Fibroblast of lung (primary cell): ENCODE measurements at regions not wholly inside any gene's neighbourhood (a gene's known extent, or its start where the extent isn't known, plus 50 kb on each side); places are given as distances from the start of the nearest gene placed in this dataset.
"Not testable (repeated sequence)": the region's sequence is repeated elsewhere in the genome, so short reads cannot be mapped to it uniquely, and the experiment has no call there.

Experiments
- DNase-seq, 2 donors: peaks; one replicate each; pipeline versions ENCODE4 v3.0.0 to v3.0.0-alpha.2; 2010; ENCODE audit warnings: low read depth in 2 of 2
- H2AFZ ChIP-seq: 2 replicates; pipeline ENCODE4 v1.5.1; 2012; ENCODE audit warnings: low read length, control low read depth, inconsistent platforms
- H3K27ac ChIP-seq: 2 replicates; pipeline ENCODE4 v1.5.1; 2011; ENCODE audit warnings: low read length, control low read depth; ENCODE audit not compliant: insufficient read depth
- H3K27me3 ChIP-seq: 2 replicates; pipeline ENCODE4 v1.5.1; 2011; ENCODE audit warnings: mild to moderate bottlenecking, low read length; ENCODE audit not compliant: control insufficient read depth, insufficient read depth
- H3K36me3 ChIP-seq: 2 replicates; pipeline ENCODE4 v1.5.1; 2011; ENCODE audit warnings: low read length; ENCODE audit not compliant: control insufficient read depth, insufficient read depth
- H3K4me1 ChIP-seq: 2 replicates; pipeline ENCODE4 v1.5.1; 2011; ENCODE audit warnings: low read length; ENCODE audit not compliant: control insufficient read depth, insufficient read depth; ENCODE audit errors: extremely low read depth
- H3K4me2 ChIP-seq: 2 replicates; pipeline ENCODE4 v1.5.1; 2011; ENCODE audit warnings: low read length, control low read depth; ENCODE audit not compliant: insufficient read depth; ENCODE audit errors: extremely low read depth
- H3K4me3 ChIP-seq, 4 experiments: fragments of 200-600 bp in 1 of 4; sonication (generic) in 1 of 4; replicated peaks in 1 of 4; 2 replicates each; pipeline ENCODE4 v1.5.1; 2011 to 2016; ENCODE audit warnings: low read length in 4 of 4, low read depth in 3 of 4, mild to moderate bottlenecking in 3 of 4, control low read depth in 2 of 4, inconsistent platforms in 1 of 4, mixed read lengths in 1 of 4; ENCODE audit not compliant: insufficient read depth in 1 of 4; ENCODE audit errors: control extremely low read depth in 1 of 4
- H3K79me2 ChIP-seq: 2 replicates; pipeline ENCODE4 v1.5.1; 2012; ENCODE audit warnings: mild to moderate bottlenecking, low read length, inconsistent platforms; ENCODE audit not compliant: control insufficient read depth, insufficient read depth
- H3K9ac ChIP-seq: 2 replicates; pipeline ENCODE4 v1.5.1; 2011; ENCODE audit warnings: mild to moderate bottlenecking, low read length, control low read depth; ENCODE audit not compliant: insufficient read depth
- H3K9me3 ChIP-seq: 2 replicates; pipeline ENCODE4 v1.5.1; 2012; ENCODE audit warnings: low read depth, low read length; ENCODE audit not compliant: control insufficient read depth, insufficient read depth
- H4K20me1 ChIP-seq: 2 replicates; pipeline ENCODE4 v1.5.1; 2011; ENCODE audit warnings: low read length; ENCODE audit not compliant: control insufficient read depth, insufficient read depth; ENCODE audit errors: extremely low read depth
- CTCF ChIP-seq, 2 donors: IDR thresholded peaks in 1 of 2; conservative IDR thresholded peaks in 1 of 2; 1 replicate in 1 of 2; 2 replicates in 1 of 2; pipeline ENCODE4 v1.5.1; 2011 to 2012; ENCODE audit warnings: low read length in 2 of 2, control low read depth in 1 of 2, inconsistent platforms in 1 of 2, low read depth in 1 of 2, mild to moderate bottlenecking in 1 of 2
- EZH2 ChIP-seq: IDR thresholded peaks from 2 replicates; pipeline ENCODE4 v1.5.1; 2012; ENCODE audit warnings: low read length, control low read depth, mild to moderate bottlenecking; ENCODE audit errors: missing control alignments

GRCh38 chr6:114874410-114874809, 531.6 kb upstream of the HS3ST5 start:
- Histone ChIP-seq H3K9ac (no peak overlapping the region), H3K36me3 (no peaks in the 10 kb centered on the region), H3K4me3 (no peak overlapping the region), H3K27ac (no peak overlapping the region), H4K20me1 (no peaks in the 10 kb centered on the region), H3K4me2 (no peak overlapping the region), H3K9me3 (no peaks in the 10 kb centered on the region), H2AFZ (no peak overlapping the region), H3K27me3 (no peaks in the 10 kb centered on the region), H3K79me2 (no peaks in the 10 kb centered on the region), H3K4me1 (no peaks in the 10 kb centered on the region)
- no peak for TF ChIP-seq EZH2
- TF ChIP-seq CTCF (conservative IDR thresholded peaks at IDR 0.05 in 1 of 2, IDR thresholded peaks at IDR 0.05 in 1 of 2; ENCODE audit: low read depth in 1 of 2, low read length in 2 of 2), result no peak
- DNase-seq, result no peak

GRCh38 chr6:114865506-114865905, 522.7 kb upstream of the HS3ST5 start:
- not testable (repeated sequence) for H3K27ac ChIP-seq, H3K79me2 ChIP-seq, H3K4me3 ChIP-seq, H2AFZ ChIP-seq, H3K4me1 ChIP-seq, H3K9me3 ChIP-seq, DNase-seq, H4K20me1 ChIP-seq, H3K27me3 ChIP-seq, H3K36me3 ChIP-seq, H3K4me2 ChIP-seq, H3K9ac ChIP-seq

- H2AFZ ChIP-seq, result no peak overlapping the region
- no peak overlapping the region for H3K27ac ChIP-seq
- no peaks in the 10 kb centered on the region for H3K4me1 ChIP-seq
- no peaks in the 10 kb centered on the region for H3K79me2 ChIP-seq
- no peak overlapping the region for H3K4me3 ChIP-seq
- H3K36me3 ChIP-seq, result no peaks in the 10 kb centered on the region
- no peaks in the 10 kb centered on the region for H3K9me3 ChIP-seq
- H3K9ac ChIP-seq, result no peak overlapping the region
- H3K27me3 ChIP-seq, result no peaks in the 10 kb centered on the region
- no peaks in the 10 kb centered on the region for H4K20me1 ChIP-seq
- DNase-seq, result no peak
- TF ChIP-seq EZH2, result no peak
- no peak overlapping the region for H3K4me2 ChIP-seq
Observed at GRCh38 chr6:114863610-114864009, 520.8 kb upstream of the HS3ST5 start.

DNA sequence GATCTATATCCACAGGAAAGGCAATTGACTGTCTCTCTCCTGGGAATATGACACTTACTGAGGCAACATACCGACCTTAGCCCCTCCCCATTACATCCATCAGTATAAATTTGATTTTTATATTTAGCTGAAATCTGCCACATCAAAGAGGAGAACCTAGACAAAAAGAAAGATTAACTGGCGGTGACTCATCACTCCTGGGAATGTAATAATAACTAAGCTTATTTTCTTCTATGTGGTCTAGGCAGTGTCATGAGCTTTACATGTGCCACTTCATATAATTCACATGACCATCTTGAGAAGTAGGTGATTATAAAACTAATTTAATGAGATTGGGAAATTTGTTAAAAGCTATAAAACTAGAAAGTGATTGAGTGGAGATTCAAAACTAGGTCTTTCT, 520.0 kb upstream of the HS3ST5 start:
- no peak overlapping the region for H3K9ac ChIP-seq
- H3K27ac ChIP-seq, result no peak overlapping the region
- no peak for TF ChIP-seq CTCF (conservative IDR thresholded peaks at IDR 0.05 in 1 of 2, IDR thresholded peaks at IDR 0.05 in 1 of 2; ENCODE audit: low read depth in 1 of 2, low read length in 2 of 2)
- TF ChIP-seq EZH2, result no peak
- H3K79me2 ChIP-seq, result no peaks in the 10 kb centered on the region
- DNase-seq, result peak in 1 of 2 donors; percentile 0
- H3K9me3 ChIP-seq, result no peaks in the 10 kb centered on the region
- H3K4me3 ChIP-seq, result no peak overlapping the region
- no peaks in the 10 kb centered on the region for H3K27me3 ChIP-seq
- no peaks in the 10 kb centered on the region for H3K4me1 ChIP-seq
- no peak overlapping the region for H2AFZ ChIP-seq
- no peaks in the 10 kb centered on the region for H3K36me3 ChIP-seq
- no peak overlapping the region for H3K4me2 ChIP-seq
- H4K20me1 ChIP-seq, result no peaks in the 10 kb centered on the region
